GM13976 (cell line): ENCODE measurements at regions not wholly inside any gene's neighbourhood (a gene's known extent, or its start where the extent isn't known, plus 50 kb on each side); places are given as distances from the start of the nearest gene placed in this dataset.

Source experiments
- DNase-seq: peaks from one replicate; pipeline ENCODE4 v3.0.0; 2012; ENCODE audit warnings: low spot score
- in situ Hi-C: fragments of 300-500 bp; cut with MboI; formaldehyde crosslinking; loops from one replicate; pipeline ENCODE4 v1.12.0; 2022; ENCODE audit warnings: low sequenced_read_pairs, mixed read lengths, inconsistent platforms; ENCODE audit not compliant: unreplicated experiment
- TF ChIP-seq, protein P1 (sequence below): IDR thresholded peaks from 2 replicates; pipeline ENCODE4 v1.5.1; 2012; ENCODE audit warnings: borderline replicate concordance, mild to moderate bottlenecking; ENCODE audit not compliant: insufficient read depth; ENCODE audit errors: extremely low read depth, missing control alignments, control extremely low read depth

DNA sequence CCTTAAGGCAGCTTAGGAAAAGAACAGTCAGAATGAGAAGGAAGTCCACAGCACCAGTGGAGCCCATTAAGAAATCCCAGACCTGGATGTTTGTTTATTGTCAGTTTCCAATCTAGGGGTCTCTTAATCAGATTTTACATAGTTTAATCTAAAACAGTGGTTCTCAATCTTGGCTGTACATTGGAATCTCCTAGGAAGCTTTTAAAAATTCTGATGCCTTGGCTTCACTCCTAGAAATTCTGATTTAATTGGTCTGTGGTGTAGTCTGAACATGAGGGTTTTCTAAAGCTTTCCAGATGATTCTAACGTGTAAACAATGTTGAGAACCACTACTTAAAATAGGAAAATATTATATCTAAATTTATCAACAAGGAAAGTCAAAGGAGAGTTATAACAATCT, 56.6 kb upstream of the SPRED1 start:
- TF ChIP-seq, protein P1, sequence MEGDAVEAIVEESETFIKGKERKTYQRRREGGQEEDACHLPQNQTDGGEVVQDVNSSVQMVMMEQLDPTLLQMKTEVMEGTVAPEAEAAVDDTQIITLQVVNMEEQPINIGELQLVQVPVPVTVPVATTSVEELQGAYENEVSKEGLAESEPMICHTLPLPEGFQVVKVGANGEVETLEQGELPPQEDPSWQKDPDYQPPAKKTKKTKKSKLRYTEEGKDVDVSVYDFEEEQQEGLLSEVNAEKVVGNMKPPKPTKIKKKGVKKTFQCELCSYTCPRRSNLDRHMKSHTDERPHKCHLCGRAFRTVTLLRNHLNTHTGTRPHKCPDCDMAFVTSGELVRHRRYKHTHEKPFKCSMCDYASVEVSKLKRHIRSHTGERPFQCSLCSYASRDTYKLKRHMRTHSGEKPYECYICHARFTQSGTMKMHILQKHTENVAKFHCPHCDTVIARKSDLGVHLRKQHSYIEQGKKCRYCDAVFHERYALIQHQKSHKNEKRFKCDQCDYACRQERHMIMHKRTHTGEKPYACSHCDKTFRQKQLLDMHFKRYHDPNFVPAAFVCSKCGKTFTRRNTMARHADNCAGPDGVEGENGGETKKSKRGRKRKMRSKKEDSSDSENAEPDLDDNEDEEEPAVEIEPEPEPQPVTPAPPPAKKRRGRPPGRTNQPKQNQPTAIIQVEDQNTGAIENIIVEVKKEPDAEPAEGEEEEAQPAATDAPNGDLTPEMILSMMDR = no peak
- DNase-seq = no peak
- in situ Hi-C loops = no loop called here

DNA sequence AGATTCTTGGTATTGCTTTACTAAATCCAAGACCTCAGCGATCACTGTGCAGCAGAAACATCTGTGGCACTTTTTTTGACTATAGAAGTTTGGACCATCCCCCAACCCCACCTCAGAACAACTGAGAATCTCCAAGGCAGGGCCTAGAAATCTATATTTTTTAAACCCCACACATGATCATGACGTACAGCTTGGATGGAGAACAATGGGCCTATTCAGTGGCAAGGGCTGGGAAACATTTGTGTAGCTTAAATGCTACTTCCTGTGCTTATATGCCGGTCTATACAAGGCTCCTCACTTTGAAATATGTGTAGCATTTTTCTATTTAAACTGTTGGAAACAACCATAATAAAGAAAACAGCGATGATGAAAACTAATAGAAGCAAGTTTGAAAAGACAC, 55.1 kb upstream of the SPRED1 start:
- TF ChIP-seq, protein P1 = no peak
- in situ Hi-C loops = no loop called here
- no peak for DNase-seq

DNA sequence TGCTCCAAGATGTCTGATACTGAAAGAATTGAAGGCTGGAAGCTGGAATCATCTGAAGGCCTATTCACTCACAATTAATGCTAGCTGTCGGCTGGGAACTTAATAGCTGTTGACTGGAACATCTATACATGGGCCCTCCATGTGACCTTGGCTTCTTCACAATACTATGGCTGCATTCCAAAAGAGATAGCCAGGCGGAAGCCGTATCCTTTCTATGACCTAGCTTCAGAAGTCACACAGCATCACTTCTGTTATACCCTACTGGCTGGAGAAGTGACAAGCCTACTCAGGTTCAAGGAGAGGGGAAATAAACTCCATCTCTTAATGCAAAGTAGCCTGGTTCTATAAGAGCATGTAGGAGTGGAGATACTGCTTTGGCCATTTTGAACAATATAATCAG, 50.9 kb upstream of the SPRED1 start:
- TF ChIP-seq, protein P1 = no peak
- no peak for DNase-seq
- in situ Hi-C loops = no loop called here

DNA sequence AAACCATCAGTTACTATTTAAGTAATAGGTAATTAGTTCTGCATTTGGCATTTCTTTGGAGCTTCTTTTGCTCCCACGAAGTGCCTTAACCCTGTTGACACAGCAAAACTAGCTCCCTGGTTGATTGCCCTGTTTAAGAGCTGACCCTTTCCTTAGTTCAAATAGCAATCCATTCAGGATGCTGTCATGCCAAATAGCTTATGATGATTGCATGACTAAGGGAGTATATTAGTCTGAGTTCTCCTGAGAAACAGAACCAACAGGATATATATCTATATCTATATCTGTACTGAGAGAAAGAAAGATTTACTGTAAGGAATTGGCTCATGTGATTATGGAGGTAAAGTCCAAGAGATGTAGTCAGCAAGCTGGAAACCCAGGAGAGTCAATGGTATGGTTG, 50.3 kb upstream of the SPRED1 start:
- TF ChIP-seq, protein P1 = no peak
- in situ Hi-C loops = no loop called here
- DNase-seq = no peak
